ENCODE measurements at regions not wholly inside any gene's neighbourhood (a gene's known extent, or its start where the extent isn't known, plus 50 kb on each side); places are given as distances from the start of the nearest gene placed in this dataset.
A peak's percentile ranks its signal among the peaks of the same experiment; 100 is the strongest.

DNA sequence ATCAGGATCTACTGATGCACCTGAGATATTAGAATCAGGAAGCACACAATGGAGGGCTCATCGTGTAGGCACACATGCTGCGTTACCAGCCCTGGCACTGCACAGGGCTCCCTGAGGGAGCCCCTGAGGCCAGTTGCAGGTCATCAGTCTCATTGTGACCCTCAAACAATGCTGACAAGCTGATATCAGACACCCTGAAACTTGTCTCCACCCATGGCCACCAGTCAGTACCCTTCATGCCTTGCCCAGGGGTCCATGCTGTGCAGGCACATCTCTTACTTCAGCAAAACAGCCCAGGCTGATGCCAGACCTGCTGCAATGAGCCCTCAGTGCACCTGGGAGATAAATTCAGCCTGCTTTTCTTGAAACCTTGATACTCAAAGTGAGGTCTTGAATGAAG is 59.5 kb upstream of the SLC6A11 start:
- TF ChIP-seq, protein P1, sequence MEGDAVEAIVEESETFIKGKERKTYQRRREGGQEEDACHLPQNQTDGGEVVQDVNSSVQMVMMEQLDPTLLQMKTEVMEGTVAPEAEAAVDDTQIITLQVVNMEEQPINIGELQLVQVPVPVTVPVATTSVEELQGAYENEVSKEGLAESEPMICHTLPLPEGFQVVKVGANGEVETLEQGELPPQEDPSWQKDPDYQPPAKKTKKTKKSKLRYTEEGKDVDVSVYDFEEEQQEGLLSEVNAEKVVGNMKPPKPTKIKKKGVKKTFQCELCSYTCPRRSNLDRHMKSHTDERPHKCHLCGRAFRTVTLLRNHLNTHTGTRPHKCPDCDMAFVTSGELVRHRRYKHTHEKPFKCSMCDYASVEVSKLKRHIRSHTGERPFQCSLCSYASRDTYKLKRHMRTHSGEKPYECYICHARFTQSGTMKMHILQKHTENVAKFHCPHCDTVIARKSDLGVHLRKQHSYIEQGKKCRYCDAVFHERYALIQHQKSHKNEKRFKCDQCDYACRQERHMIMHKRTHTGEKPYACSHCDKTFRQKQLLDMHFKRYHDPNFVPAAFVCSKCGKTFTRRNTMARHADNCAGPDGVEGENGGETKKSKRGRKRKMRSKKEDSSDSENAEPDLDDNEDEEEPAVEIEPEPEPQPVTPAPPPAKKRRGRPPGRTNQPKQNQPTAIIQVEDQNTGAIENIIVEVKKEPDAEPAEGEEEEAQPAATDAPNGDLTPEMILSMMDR (IDR thresholded peaks at IDR 0.05) = no peak
- no peak for TF ChIP-seq EP300 (IDR thresholded peaks at IDR 0.05)
- TF ChIP-seq POLR2A (IDR thresholded peaks at IDR 0.05) = no peak
- H3K36me3 ChIP-seq = no peaks in the 10 kb centered on the region
- DNase-seq = no peak
- H3K27ac ChIP-seq = no peak overlapping the region
- no peaks in the 10 kb centered on the region for H3K9me3 ChIP-seq
- WGBS, 2 donors = 50 to 91% methylated on average over 1 to 2 of the region's 2 CpGs
- ATAC-seq (ENCODE audit: low FRiP score in 2 of 2) = no peak
- H3K4me3 ChIP-seq = no peak overlapping the region
- no peaks in the 10 kb centered on the region for H3K4me1 ChIP-seq
- no peaks in the 10 kb centered on the region for H3K27me3 ChIP-seq

DNA sequence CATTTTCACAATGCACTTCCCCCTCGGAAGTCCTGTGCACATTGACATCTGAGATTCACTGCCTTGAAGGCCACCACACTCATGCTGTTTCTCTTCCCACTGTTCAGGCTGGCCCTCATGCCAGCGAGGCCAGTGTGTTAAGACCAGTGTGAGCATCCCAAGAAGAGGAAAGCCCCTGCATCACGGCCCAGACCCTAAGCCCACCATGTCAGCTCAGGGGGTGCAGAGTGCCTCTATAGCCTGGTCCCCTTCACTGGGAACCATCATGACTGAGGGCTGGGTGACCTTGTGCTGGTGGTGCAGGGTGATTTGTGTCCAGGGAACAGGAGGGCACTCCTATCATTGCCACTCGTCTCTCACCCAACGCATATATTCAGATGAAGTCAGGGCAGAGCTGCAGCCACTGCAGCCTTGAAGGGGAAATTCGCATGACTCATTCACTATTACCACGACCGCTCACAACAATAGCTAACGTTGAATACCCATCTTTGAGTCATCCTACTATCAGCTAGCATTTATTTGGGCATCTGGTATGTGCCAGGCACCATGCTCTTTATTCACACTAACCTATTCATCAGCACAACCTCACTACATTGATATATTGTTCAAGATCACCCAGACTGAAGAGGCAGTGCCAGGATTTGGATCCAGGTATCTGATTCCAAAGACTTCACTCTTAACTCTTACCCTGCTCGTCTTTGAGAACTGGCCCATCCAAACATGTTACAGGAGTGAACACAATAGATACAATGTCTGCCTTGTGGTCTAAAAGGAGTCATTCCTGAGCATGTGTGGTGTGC is 58.8 kb upstream of the SLC6A11 start:
- H3K36me3 ChIP-seq = no peaks in the 10 kb centered on the region
- no peak overlapping the region for H3K4me3 ChIP-seq
- no peak overlapping the region for H3K27ac ChIP-seq
- TF ChIP-seq, protein P1 (IDR thresholded peaks at IDR 0.05) = no peak
- no peaks in the 10 kb centered on the region for H3K9me3 ChIP-seq
- no peak for DNase-seq
- H3K27me3 ChIP-seq = no peaks in the 10 kb centered on the region
- no peaks in the 10 kb centered on the region for H3K4me1 ChIP-seq
- 58% methylated on average over 9 to 10 of the region's 10 CpGs for WGBS, 2 donors
- ATAC-seq (ENCODE audit: low FRiP score in 2 of 2) = no peak

DNA sequence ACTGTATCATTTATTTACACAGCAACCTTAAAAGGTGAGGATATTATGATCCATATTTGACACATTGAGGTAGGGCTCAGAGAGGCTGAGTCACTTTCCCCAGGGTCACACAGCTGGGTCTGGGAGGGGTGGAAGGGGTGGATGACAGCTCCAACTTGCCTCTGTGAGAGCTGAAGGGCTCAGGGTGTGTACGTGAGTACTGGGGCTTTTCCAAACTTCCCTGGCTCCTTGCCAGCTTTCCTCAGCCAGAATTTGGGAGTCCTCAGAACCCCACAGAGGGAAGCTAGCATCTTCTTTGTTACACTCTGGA is 58.3 kb upstream of the SLC6A11 start:
- no peaks in the 10 kb centered on the region for H3K27me3 ChIP-seq

DNA sequence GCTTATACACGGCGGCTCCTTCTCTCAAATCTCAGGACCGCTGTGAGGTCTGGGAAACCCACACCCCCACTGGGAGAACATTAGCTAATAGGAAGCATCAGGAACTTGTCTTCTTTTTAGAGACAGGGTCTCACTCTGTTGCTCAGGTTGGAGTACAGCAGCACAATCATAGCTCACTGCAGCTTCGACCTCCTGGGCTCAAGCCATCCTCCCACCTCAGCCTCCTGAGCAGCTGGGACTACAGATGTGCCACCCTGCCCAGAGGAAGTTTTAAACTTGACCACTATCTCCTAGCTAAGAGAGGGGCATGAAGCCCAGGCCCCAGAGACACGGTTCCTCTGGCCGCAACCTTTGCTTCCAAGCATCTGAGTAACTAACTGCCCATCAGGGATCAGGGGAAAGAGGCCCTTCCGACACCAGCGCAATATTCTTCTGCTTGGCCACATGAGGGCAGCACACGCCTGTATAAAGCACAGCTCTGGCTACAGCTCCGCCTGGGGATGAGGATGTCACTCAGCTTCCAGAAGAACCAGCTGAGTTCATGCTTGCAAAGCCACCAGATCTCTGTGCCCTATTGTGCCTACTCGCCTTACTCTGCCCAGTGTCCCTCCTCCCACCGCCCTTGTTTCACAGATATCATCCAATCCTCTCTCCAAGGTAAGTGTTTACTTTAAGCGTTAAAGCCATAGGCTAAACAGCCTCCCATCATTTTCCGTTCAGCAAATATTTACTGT is 57.6 kb upstream of the SLC6A11 start:
- WGBS, 2 donors = 30 to 32% methylated on average over 12 to 14 of the region's 14 CpGs
- ATAC-seq (ENCODE audit: low FRiP score in 2 of 2) = peak; percentile 61 to 85
- peak in 1 of 2 donors; percentile 35 for DNase-seq
- Histone ChIP-seq H3K9me3 (no peaks in the 10 kb centered on the region), H3K27me3 (no peaks in the 10 kb centered on the region), H3K36me3 (no peaks in the 10 kb centered on the region), H3K4me1 (no peaks in the 10 kb centered on the region), H3K4me3 (no peak overlapping the region), H3K27ac (no peak overlapping the region)
- no peak for TF ChIP-seq EP300 (IDR thresholded peaks at IDR 0.05)
- TF ChIP-seq, protein P1 (IDR thresholded peaks at IDR 0.05) = peak; percentile 33 to 80 (median 64)

More for the DNA sequence above, 58.3 kb upstream of the SLC6A11 start:
- Histone ChIP-seq H3K4me1 (no peaks in the 10 kb centered on the region), H3K36me3 (no peaks in the 10 kb centered on the region), H3K4me3 (no peak overlapping the region), H3K9me3 (no peaks in the 10 kb centered on the region), H3K27ac (no peak overlapping the region)
- no peak for ATAC-seq (ENCODE audit: low FRiP score in 2 of 2)
- TF ChIP-seq, protein P1 (IDR thresholded peaks at IDR 0.05) = no peak
- TF ChIP-seq EP300 (IDR thresholded peaks at IDR 0.05) (no peak), POLR2A (IDR thresholded peaks at IDR 0.05) (no peak), POLR2AphosphoS5 (IDR thresholded peaks at IDR 0.05) (no peak)
- DNase-seq = no peak
- 29 to 30% methylated on average over 1 of the region's 1 CpG for WGBS, 2 donors

DNA sequence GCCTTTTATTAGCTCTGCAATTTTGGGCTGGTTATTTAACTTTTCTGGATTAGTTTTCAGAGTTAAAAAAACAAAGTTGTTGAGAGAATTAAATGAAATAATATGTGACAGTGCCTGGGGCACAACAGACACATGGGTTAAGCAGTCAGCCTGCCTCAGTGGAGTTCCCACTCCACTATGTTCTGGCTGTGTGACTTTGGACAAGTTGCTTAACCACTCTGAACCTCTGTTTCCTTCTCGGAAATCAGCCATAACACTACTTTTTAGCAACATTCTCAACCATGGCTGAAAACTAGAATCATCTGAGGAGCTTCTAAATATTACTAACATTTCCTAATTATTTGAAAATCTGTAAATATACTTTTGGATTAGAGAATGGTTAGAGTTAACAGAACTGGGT is 56.5 kb upstream of the SLC6A11 start:
- 50 to 76% methylated on average over 1 of the region's 1 CpG for WGBS, 2 donors

More for the DNA sequence above, 56.5 kb upstream of the SLC6A11 start:
- DNase-seq (no peak), ATAC-seq (ENCODE audit: low FRiP score in 2 of 2) (no peak)
- Histone ChIP-seq H3K27me3 (no peaks in the 10 kb centered on the region), H3K27ac (no peak overlapping the region), H3K4me1 (no peaks in the 10 kb centered on the region), H3K36me3 (no peaks in the 10 kb centered on the region), H3K4me3 (no peak overlapping the region), H3K9me3 (no peaks in the 10 kb centered on the region)
- no peak for TF ChIP-seq EP300 (IDR thresholded peaks at IDR 0.05)
- TF ChIP-seq POLR2AphosphoS5 (IDR thresholded peaks at IDR 0.05) = no peak
- no peak for TF ChIP-seq POLR2A (IDR thresholded peaks at IDR 0.05)
- TF ChIP-seq, protein P1 (IDR thresholded peaks at IDR 0.05) = no peak
